ENCODE measurements at regions not wholly inside any gene's neighbourhood (a gene's known extent, or its start where the extent isn't known, plus 50 kb on each side); places are given as distances from the start of the nearest gene placed in this dataset.

DNA sequence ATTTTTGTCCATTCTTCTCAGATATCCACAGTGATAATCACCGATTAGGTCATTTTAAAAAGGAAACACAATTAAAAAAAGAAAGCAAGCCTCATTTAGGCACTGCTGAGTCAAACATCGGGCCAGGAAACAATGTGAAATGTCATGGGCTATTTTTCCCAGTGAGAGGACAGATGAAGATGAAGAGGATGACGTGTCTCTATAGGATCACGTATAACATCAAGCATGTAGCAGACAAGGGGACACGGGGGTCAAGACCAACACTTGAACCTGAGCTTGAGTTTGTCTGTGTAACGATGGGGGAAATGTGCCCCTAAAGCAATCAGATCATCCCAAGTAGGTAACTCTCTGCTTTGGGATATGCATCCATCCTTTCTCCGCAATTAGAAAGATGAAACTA is 553.2 kb downstream of the CD83 start:
- H3K4me2 ChIP-seq = no peak overlapping the region

DNA sequence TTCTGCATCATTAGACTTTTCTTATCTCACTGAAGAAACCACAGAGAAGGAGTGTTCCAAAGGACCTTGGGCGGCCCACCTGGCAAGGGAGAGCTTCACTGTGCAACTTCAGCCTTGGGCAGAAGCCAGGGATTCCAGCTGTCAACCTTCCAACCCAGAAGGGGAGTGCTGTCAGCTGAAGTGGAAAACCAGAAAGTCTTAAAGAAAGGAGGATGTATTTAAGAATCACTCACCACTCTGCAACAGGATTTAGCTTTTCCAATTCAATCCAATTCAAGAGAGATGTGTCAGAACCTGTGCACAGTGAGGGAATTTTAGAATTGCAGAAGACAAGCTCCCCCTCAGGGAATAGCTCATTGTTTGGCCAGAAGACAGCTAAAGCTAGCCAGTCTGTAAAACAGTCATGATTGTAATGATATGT is 553.7 kb downstream of the CD83 start:
- H2AFZ ChIP-seq = no peak overlapping the region
- H3K4me1 ChIP-seq (ENCODE audit: insufficient read depth) = peaks cover 7% of the 10 kb centered on the region
- 62% methylated on average over 1 of the region's 1 CpG for WGBS (ENCODE audit: low lambda C conversion rate, missing lambda C conversion rate)
- DNase-seq (ENCODE audit: low spot score) = no peak
- H3K9me2 ChIP-seq (replicated peaks; ENCODE audit: insufficient read depth) = no peaks in the 10 kb centered on the region
- H3K36me3 ChIP-seq (replicated peaks; ENCODE audit: insufficient read depth, low read depth) = no peaks in the 10 kb centered on the region
- no peak overlapping the region for H3K27ac ChIP-seq
- no peaks in the 10 kb centered on the region for H3K9me3 ChIP-seq (ENCODE audit: low read depth)
- H3K79me2 ChIP-seq = no peaks in the 10 kb centered on the region
- no peaks in the 10 kb centered on the region for H3K27me3 ChIP-seq
- no peak overlapping the region for H3K4me3 ChIP-seq
- no peak overlapping the region for H3K4me2 ChIP-seq
- no peak for TF ChIP-seq EZH2 (IDR thresholded peaks at IDR 0.05; ENCODE audit: borderline replicate concordance)
- no peak for TF ChIP-seq EZH2phosphoT487 (IDR thresholded peaks at IDR 0.05; ENCODE audit: low read depth, severe bottlenecking, unreplicated experiment)
- TF ChIP-seq, protein P1, sequence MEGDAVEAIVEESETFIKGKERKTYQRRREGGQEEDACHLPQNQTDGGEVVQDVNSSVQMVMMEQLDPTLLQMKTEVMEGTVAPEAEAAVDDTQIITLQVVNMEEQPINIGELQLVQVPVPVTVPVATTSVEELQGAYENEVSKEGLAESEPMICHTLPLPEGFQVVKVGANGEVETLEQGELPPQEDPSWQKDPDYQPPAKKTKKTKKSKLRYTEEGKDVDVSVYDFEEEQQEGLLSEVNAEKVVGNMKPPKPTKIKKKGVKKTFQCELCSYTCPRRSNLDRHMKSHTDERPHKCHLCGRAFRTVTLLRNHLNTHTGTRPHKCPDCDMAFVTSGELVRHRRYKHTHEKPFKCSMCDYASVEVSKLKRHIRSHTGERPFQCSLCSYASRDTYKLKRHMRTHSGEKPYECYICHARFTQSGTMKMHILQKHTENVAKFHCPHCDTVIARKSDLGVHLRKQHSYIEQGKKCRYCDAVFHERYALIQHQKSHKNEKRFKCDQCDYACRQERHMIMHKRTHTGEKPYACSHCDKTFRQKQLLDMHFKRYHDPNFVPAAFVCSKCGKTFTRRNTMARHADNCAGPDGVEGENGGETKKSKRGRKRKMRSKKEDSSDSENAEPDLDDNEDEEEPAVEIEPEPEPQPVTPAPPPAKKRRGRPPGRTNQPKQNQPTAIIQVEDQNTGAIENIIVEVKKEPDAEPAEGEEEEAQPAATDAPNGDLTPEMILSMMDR (IDR thresholded peaks at IDR 0.05; ENCODE audit: poor library complexity) = no peak
- H4K20me1 ChIP-seq (ENCODE audit: insufficient read depth, poor library complexity, severe bottlenecking) = no peaks in the 10 kb centered on the region

More for the DNA sequence above, 553.2 kb downstream of the CD83 start:
- no peak for DNase-seq (ENCODE audit: low spot score)
- Histone ChIP-seq H3K9me3 (ENCODE audit: low read depth) (no peaks in the 10 kb centered on the region), H3K4me1 (ENCODE audit: insufficient read depth) (peaks cover 7% of the 10 kb centered on the region), H3K36me3 (replicated peaks; ENCODE audit: insufficient read depth, low read depth) (no peaks in the 10 kb centered on the region), H3K79me2 (no peaks in the 10 kb centered on the region), H4K20me1 (ENCODE audit: insufficient read depth, poor library complexity, severe bottlenecking) (no peaks in the 10 kb centered on the region), H3K27me3 (no peaks in the 10 kb centered on the region), H3K4me3 (no peak overlapping the region), H2AFZ (no peak overlapping the region), H3K9me2 (replicated peaks; ENCODE audit: insufficient read depth) (no peaks in the 10 kb centered on the region), H3K27ac (no peak overlapping the region)
- TF ChIP-seq EZH2phosphoT487 (IDR thresholded peaks at IDR 0.05; ENCODE audit: low read depth, severe bottlenecking, unreplicated experiment) (no peak), EZH2 (IDR thresholded peaks at IDR 0.05; ENCODE audit: borderline replicate concordance) (no peak)
- TF ChIP-seq, protein P1 (IDR thresholded peaks at IDR 0.05; ENCODE audit: poor library complexity) = no peak
- WGBS (ENCODE audit: low lambda C conversion rate, missing lambda C conversion rate) = 90% methylated on average over 7 of the region's 7 CpGs

DNA sequence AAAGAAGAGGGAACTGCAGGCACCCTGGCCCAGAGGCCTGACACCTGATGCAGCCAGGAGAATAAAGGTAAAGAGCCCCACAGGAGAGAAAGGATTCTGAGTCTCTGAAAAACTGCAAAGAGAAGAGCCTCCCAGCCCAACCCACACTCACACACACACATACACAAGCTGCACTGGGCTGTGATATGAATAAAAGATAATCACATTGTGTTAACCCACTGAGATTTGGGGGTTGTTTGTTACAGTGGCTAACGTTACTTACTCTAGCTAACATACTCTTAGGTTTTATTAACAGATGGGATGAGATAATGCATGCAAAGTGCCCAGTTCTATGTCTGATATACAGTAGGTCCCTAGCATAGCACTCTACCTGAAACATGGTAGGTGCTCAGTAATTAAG is 554.4 kb downstream of the CD83 start:
- no peak overlapping the region for H2AFZ ChIP-seq
- TF ChIP-seq EZH2phosphoT487 (IDR thresholded peaks at IDR 0.05; ENCODE audit: low read depth, severe bottlenecking, unreplicated experiment) (no peak), EZH2 (IDR thresholded peaks at IDR 0.05; ENCODE audit: borderline replicate concordance) (no peak)
- TF ChIP-seq, protein P1 (IDR thresholded peaks at IDR 0.05; ENCODE audit: poor library complexity) = no peak
- no peaks in the 10 kb centered on the region for H3K79me2 ChIP-seq
- no peaks in the 10 kb centered on the region for H3K9me2 ChIP-seq (replicated peaks; ENCODE audit: insufficient read depth)
- no peak overlapping the region for H3K27ac ChIP-seq
- no peaks in the 10 kb centered on the region for H3K27me3 ChIP-seq
- H3K4me2 ChIP-seq = no peak overlapping the region
- no peaks in the 10 kb centered on the region for H3K36me3 ChIP-seq (replicated peaks; ENCODE audit: insufficient read depth, low read depth)
- 88% methylated on average over 1 of the region's 1 CpG for WGBS (ENCODE audit: low lambda C conversion rate, missing lambda C conversion rate)
- H3K9me3 ChIP-seq (ENCODE audit: low read depth) = no peaks in the 10 kb centered on the region
- no peak for DNase-seq (ENCODE audit: low spot score)
- H4K20me1 ChIP-seq (ENCODE audit: insufficient read depth, poor library complexity, severe bottlenecking) = no peaks in the 10 kb centered on the region
- no peak overlapping the region for H3K4me3 ChIP-seq
- peaks cover 7% of the 10 kb centered on the region for H3K4me1 ChIP-seq (ENCODE audit: insufficient read depth)

DNA sequence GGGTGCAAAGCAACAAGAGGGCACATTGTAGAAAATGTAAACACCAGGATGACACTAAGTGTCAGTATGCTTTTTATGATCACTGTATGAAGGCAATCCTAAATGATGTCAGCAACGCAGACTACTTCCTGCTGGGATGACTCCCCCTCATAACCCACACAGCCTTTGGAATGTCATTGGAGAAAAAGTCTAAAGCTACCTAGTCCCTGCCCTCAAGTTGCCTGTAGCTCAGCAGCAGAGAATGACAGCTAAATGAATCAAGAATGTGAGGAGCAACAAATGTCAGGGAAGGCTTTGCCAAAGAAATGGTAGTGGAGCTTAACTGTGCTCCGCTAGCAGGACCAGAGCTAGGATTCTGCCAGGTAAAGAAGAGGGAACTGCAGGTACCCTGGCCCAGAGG is 555.6 kb downstream of the CD83 start:
- TF ChIP-seq EZH2phosphoT487 (IDR thresholded peaks at IDR 0.05; ENCODE audit: low read depth, severe bottlenecking, unreplicated experiment) = no peak
- peaks cover 7% of the 10 kb centered on the region for H3K4me1 ChIP-seq (ENCODE audit: insufficient read depth)
- no peaks in the 10 kb centered on the region for H3K27me3 ChIP-seq
- no peak for DNase-seq (ENCODE audit: low spot score)
- H3K4me3 ChIP-seq = no peak overlapping the region
- H3K36me3 ChIP-seq (replicated peaks; ENCODE audit: insufficient read depth, low read depth) = no peaks in the 10 kb centered on the region
- no peaks in the 10 kb centered on the region for H3K79me2 ChIP-seq
- no peaks in the 10 kb centered on the region for H3K9me3 ChIP-seq (ENCODE audit: low read depth)
- H3K9me2 ChIP-seq (replicated peaks; ENCODE audit: insufficient read depth) = no peaks in the 10 kb centered on the region
- WGBS (ENCODE audit: low lambda C conversion rate, missing lambda C conversion rate) = 86% methylated on average over 2 of the region's 2 CpGs
- no peak overlapping the region for H3K4me2 ChIP-seq
- H2AFZ ChIP-seq = no peak overlapping the region
- no peak overlapping the region for H3K27ac ChIP-seq
- H4K20me1 ChIP-seq (ENCODE audit: insufficient read depth, poor library complexity, severe bottlenecking) = no peaks in the 10 kb centered on the region
